SK-N-MC (cell line): ENCODE measurements at regions not wholly inside any gene's neighbourhood (a gene's known extent, or its start where the extent isn't known, plus 50 kb on each side); places are given as distances from the start of the nearest gene placed in this dataset.

Source experiments
- FOXP2 ChIP-seq: optimal IDR thresholded peaks from 2 replicates; pipeline ENCODE3; 2011; ENCODE audit warnings: mild to moderate bottlenecking, moderate library complexity; ENCODE audit not compliant: insufficient read depth; ENCODE audit errors: extremely low read length, control extremely low read depth
- POLR2AphosphoS5 ChIP-seq: IDR thresholded peaks from 2 replicates; pipeline ENCODE4 v1.6.1; 2012; ENCODE audit warnings: mild to moderate bottlenecking, low read depth, low read length, borderline replicate concordance

DNA sequence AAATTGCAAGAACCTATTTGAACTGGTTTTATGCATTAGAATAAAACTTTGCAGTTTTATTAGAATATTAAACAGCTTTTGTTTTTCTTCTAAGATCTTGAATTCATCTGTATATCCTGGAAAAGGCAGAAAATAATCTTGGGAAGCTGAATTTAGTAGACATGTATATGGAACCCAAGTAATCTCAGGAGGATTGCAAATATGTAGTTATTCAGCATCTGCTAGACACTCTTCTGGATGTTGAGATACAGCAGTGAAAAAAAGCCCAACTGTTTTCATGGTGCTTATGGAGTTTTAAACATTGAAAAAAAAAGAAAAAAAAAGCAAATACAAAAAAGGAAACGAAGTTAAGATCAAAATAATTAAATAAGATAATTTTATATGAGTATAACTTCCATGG lies 922.2 kb upstream of the SEMA6A start:
- no peak for TF ChIP-seq FOXP2
- no peak for TF ChIP-seq POLR2AphosphoS5
